GM21447 (cell line): ENCODE measurements at regions not wholly inside any gene's neighbourhood (a gene's known extent, or its start where the extent isn't known, plus 50 kb on each side); places are given as distances from the start of the nearest gene placed in this dataset.
"Not testable (repeated sequence)": the region's sequence is repeated elsewhere in the genome, so short reads cannot be mapped to it uniquely, and the experiment has no call there.

ENCODE experiments used
- ATAC-seq: cut with Tn5 transposase; IDR thresholded peaks from one replicate; pipeline ENCODE4 v1.9.1; 2021; ENCODE audit not compliant: unreplicated experiment

DNA sequence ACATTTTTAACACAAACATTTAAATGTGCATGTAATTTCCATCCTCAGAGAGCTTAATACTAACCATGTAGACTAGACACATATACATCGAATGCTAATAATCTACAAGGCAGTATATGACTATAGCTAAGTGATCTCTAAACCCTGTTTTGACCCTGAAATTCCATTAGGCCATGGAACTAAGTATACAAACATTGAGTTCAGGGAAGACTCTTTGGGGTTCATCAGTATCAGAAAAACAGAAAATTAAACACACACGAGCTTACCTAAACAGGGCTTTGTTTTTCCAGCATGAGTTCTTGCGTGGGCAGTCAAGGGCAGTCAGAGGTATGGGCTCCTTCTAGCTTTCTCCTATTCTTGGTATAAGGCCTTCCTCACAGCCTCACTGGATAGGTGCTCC is 106.0 kb upstream of the COPS8 start:
- ATAC-seq, result no peak

DNA sequence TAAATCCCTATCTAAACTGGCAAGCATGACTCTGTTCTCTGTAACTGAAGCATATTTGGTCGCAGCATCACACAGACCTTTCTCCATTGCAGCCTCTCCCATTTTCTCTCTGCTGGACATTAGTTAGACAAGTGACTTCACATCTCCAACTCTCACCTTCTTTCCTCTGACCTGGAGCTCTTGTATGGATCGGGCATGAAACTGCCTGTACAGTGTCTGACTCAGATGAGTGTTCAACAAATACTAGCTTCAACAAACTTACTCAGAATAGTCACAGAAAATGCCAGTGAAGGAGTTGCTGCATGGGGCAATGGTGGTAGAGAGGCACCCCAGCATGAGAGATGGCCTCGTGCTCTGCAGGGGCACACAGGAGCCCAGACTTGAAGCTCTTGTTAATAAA is 104.7 kb upstream of the COPS8 start:
- ATAC-seq, result no peak

DNA sequence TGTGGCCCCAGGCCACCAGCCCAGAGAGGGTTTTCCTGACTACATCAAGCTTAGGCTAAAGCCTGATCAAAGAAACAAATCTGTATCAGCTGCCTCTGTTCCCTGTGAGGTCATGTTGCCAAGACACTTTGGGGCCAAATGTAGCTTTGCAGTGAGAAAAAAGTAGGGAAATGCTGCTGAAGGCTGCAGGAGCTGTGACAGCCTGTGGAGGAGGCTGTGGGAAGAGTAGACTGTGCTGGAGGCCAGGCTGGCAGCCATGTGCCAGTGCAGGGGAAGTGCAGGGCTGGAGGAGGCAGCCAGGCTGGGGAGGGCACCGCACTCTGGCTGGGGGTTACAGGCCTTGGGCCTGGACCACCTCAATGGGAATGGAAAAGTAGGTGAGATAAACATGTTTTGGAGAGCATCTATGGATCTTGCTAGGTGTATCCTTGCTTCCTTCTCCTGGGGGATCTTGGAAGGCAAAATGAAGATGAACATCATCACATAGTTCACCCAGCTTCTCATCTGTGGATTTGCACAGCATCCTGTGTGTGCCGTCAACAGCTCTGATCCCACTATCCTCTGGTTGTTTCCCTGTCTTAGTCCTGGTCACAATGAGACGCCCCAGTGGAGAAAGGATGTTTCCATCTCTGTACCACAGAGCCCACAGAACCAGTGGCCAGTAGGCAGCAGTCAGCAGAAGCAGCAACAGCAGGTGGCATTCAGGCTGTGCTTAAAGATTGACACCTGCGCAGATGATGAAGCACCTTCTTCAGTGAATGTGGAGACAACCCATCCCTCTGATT is 103.8 kb upstream of the COPS8 start:
- no peak for ATAC-seq

DNA sequence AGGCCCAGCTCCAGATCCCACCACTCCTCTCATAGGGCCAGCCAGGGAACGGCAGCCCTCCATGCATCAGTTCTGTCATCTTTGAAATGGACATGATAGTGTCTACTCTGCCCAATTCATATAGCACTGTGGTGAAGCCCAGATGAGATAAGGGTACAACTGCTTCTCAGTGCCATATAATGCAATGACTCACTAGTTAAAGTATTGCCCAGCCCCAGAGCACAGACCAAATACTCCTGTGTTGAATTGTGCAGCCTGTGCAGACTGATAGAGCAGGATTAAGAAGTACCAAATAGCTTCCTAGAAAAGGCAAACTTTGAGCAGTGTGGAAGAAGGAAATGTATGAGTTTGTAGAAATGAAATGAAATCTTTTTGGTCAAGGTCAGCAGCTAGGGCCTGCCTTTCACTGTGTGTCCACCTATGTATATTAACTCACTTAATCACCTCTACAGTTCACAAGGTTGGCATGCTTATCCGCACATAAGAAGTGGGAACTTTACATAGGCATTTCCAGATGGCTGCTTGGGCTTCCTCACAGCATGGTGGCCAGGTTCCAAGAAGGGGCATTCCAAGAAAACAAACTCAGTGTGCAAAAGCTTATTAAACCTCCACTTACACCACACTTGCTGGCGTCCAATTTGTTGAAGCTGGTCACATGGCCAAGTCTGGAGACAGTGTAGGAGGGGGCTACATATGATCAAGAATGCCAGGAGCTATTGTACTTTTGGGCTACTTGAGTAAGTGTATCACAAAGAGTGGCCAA is 102.8 kb upstream of the COPS8 start:
- ATAC-seq, result no peak

DNA sequence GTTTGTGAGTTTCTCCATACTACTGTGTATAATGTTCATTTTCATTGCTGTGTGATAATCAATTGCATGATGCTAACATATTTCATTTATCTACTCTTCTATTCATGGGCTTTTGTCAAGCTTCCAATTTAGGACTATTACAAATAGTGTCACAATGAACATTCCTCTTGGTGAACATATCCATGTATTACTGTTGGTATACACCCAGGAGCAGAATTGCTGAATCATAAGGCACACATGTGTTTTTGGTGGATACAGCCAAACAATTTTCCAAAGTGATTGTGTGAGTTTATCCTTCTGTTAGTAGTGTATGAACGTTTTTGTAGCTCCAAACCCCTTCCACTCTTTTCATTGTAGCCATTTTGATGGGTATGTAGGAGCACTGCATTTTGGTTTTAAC is 101.6 kb upstream of the COPS8 start:
- no peak for ATAC-seq

DNA sequence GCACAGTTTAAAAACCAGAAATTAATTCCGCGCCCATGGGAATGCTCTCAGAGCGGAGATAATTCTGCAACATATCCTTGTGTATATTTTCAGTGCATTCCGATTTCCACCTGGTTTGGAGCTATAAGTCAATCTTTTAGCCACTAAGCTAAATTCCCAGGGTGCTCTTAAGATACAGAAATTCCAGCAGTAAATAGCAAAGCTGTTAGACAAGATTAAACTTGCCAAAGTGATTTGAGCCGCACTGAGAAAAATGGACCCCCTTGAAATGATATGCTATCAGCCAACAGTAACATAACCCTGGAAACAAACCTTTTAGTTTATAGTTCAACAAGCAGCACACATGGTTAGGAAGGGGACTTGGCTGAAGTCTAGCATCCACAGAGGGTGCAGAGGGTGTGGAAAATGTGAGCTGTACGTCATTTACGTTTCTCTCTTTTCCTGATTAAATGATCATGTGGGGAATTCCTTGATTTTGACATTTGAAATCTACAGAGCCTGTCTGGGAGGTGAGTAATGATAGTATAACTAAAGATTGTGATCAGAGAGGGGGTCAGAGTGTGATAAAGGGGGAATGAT is 99.8 kb upstream of the COPS8 start:
- no peak for ATAC-seq

DNA sequence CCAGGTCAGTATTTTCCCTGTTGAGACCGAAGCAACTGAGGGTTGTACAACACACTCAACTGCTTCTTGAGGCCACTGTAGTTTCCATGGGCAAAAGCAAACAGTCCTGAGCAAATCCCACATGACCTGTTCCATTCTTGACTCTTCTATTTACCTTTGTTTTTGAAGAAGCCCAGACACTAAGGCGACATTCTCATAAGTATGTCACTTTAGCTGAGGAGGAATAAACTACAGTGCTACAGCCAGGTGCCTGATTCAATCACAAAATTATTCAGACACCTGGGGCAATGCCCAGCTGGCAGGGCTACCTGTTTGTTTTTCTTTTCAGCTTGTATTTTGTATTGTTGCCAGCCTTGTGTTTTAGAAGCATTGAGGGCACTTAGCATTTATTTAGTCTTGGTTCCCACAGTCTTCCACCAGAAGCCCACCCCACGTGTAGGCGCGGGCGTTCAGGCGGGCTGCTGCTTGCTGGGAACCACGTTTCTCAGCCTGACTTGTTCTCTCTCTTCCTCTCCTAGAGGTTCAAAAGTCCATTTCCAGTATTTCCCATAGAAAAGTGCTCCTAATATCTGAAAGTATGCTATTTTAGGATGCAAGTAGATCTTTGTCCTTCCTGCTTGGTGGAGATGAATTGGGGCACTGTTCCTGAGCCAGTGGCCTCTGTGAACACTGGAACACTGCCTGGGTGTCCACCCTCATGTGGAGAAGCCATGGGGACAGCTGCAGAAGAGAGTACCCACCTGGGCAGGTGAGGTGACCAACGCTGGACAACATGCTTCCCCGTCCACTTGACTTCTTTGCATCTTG is 99.0 kb upstream of the COPS8 start:
- ATAC-seq, result no peak

DNA sequence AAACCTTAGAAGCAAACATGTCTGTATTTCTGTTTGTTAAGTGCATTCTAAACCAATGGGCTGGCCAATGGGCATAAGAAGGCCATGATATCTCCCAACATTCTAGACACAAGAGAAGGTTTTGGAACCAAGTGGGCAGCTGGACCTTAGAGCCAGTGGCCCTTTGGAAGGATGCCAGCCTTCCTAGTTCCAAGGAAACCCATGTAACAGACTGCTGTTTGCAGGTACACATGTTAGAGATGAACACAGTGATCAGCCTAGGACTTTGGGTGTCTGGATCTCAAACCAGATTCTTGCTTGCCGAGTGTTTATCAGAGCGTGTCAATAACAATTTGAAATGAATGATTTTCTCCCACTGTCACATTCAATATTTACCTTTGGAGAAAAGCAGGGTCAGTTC is 97.5 kb upstream of the COPS8 start:
- ATAC-seq, result no peak

DNA sequence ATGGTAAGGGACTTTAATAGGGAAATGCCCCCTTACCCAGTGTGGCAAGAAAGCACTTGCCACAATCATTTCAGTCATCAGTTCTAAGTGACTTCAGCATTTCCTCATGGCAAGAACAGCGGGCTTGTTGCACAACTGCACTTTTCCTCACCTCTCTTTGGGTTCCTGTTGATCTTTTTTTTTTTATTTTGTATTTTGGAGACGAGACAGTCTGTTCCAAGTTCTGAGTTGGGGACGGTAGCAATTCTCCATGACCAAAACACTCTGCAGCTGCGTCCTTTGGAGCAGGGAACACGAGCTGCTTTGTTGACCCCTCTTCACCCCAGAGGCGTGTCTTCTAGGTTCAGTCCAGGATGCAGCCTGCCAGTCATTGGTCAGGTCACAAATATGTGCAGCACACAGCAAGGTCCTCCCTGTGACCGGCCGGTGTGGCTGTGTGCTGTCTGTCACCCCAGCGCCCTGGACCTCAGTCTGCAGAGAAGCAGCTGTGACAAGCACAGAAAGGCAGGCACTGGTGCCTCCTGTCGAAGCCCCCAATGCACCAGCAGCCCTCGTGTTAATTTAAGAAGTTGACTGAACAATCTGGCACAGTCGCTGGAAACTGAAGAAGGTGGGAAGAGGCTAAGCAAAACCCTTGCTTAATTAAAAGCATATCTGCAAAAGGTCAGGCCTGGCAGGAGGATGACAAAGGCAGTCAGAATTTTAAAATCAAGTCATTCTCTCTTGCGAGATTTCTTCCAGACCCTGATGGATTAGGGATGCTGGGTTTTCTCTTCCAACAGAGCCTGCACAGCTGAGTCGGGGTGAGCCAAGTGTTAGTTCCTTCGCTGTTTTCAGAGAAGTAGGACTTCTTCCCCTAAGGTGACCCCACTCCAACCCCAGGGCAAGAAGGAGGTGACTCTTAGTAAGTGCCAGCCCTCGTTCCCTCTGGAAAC is 96.7 kb upstream of the COPS8 start:
- no peak for ATAC-seq

DNA sequence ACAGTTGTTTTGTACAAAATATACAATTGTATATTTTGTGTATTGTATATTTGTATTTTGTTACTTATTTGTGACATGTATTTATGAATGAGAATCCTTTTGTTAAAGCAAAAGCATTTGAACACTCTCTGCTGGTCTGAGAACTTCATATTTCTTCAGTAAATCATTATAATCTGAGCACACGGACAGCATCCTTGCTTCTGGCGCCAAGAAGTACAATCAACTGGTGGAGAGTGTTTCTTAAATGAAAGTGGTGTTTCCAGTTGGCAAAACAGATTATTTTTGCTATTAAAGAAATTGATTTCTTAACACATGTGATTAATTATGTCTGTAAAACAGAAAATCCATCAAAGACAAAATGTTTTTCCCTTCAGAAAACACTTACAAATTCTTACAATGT is 95.1 kb upstream of the COPS8 start:
- ATAC-seq, result no peak

DNA sequence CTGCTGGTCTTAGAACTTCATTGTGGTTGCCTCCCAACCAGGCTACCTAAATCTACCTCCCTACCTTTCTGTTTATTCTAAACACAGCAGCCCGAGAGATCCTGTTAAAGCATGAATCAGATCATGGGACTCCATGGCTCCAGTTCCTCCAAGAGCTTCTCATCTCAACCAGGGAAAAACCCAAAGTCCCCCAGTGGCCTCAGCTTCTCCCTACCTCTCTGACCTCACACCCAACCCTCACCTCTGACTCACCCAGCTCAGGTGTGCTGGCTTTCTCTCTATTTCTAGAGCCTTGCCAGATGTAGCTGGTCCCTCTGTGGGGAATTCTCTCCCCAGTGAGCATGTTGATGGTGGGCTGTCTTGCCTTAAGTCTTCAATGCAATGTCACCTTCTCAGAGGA is 93.8 kb upstream of the COPS8 start:
- ATAC-seq, result no peak

DNA sequence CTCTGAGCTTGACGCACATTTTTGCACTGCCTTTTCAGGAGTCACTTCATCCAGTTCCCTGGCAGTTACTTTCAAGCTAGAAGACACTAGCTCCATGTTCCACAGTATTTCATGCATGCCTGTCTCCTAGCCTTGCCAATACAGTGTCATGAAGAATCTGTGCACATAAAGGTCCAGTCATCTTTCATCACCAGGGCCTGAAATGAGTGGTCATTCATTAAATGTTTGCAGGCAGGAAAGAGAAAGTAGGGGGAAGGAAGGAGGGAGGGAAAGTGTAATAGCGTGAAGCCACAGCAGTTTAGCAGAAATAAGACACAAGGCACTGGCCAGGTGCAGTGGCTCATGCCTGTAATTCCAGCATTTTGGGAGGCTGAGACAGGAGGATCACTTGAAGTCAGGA is 92.4 kb upstream of the COPS8 start:
- no peak for ATAC-seq

DNA sequence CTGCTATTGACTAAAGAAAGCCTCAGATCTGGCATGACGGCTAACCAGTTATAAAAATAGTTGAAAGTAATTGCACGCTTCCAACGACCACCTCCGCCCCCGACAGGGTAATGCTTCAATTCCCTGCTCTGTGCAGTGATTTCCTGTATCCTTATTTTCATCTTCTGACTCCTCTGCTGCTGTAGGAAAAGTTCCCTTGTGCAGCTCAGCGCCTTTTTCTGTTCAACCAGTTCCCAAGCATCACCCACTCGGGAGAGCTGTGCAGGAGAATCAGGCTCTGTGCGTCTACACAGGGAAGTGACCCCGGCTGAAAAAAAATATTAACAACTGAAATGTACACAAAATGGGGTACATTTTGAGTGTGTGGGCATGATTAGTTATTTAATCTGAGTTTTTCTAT is 91.3 kb upstream of the COPS8 start:
- ATAC-seq, result no peak

DNA sequence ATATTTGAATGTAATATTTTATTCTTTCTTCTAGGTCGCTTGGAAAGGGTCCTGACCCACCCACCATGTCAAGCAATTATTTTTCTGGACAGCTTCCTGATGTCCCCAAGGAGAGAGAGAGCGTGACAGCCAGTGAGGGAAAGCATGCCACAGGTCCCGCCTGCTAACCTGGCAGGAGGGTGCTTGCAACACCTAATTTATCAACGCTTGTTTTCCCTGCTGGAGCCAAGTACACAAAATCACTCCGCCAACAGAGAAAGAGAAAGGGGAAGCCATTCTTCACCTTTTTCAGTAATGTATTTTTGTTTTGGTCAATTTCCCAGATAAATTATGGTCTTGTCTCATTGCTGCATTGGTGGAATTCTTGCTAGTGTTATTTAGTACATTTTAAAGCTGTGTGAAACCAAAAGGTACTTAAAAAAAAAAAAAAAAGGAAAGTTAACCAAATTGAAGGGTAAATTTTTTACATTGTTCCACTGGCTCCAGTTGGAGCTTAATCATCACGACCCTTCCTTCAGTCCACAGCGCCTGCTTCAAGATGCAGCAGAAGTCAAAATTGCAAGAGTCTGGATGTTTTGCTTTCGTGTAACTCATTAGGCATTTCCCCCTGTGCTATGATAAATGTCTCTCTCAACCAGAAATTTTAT is 88.5 kb upstream of the COPS8 start:
- no peak for ATAC-seq

DNA sequence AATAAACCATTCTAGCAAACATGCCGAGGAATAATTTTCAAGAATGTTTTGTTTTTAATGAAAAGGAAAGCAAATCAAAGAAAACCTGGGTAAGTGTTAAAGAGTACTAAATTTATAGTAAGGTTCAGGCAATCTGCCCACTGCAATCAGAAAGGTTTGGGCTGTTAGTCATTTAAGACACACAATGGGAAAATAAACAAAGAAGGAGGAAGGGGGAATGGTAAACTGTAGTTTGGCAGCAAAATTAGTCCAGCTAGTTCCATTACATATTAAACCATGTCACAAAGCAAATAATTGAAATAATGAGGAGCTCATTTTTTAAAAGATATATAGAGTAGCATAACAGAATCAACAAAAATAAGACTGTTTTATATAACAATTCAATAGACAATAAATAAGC is 87.5 kb upstream of the COPS8 start:
- no peak for ATAC-seq

DNA sequence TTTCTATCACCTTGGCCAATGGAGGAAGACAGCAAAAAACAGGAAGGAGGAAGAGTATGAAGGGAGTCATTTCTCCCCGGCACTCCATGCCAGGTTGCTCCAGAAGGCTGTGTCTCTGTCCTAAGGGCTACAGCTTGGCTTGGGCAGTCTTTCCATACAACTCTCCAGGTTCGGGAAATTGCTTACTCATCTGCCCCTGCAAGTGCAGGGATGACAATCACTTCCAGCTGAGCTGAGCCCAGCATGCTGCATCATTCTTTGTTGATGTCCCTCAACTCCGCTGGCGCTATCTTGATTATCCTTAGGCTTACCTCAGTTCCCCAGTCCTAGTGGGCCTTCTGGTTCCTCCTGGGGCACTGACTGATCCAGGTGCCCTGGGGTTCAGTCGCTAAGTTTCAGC is 86.9 kb upstream of the COPS8 start:
- ATAC-seq, result no peak

DNA sequence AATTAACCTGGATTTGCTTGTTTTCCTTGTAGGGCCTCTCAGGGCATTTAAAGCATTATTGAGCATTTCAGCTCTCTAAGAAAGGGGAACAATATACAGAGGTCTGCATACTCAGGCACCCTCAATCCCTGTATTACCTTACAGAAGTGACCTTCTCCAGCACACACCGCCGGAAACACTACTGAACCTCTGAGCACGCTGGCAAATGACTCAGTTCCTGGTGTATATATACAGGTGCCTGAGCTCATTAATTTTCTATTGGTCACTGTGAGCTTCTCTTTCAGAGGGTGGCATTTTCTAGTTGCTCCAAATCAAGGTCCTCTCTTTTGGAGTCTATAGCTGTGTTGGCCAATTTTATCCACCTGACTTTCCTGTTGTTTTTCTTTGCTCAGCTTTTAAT is 85.2 kb upstream of the COPS8 start:
- ATAC-seq, result no peak

DNA sequence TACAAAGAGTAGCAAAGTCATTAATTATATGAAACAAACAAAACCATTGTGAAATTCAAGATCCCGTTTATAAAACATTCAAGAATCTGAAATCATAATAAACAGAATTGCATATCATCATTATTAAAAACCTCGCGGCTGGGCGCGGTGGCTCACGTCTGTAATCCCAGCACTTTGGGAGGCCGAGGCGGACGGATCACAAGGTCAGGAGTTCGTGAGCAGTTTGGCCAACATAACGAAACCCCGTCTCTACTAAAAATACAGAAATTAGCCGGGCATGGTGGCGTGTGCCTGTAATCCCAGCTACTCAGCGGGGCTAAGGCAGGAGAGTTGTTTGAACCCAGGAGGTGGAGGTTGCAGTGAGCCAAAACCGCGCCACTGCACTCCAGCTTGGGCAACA is 80.3 kb upstream of the COPS8 start:
- ATAC-seq, result not testable (repeated sequence)

DNA sequence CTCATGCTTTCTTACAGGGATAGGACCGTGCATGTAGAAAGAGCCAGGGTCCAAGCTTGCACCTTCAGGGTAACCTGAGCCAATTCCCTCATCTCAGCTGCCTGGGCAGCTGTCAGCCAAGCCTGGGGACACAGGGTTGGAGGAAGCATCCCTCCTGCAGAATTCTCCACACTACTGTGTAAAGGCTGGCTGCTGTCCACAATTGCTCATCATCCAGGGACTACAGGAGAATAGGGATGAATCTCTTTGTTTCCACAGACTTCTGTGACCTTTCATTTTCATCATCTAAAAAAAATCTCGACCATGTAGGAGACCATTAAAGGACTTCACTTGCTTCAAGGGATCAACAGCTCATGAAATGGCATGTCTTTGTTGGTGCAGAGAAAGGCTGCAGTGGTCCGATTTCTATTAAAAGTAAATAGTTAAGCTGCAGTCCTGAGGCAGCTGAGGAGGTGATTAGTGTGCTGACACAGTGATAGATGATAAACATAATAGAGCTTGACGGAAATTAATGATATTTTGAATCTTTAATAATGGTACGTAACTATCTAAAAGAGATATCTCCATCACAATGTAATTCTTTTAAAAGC is 74.4 kb upstream of the COPS8 start:
- ATAC-seq, result no peak

DNA sequence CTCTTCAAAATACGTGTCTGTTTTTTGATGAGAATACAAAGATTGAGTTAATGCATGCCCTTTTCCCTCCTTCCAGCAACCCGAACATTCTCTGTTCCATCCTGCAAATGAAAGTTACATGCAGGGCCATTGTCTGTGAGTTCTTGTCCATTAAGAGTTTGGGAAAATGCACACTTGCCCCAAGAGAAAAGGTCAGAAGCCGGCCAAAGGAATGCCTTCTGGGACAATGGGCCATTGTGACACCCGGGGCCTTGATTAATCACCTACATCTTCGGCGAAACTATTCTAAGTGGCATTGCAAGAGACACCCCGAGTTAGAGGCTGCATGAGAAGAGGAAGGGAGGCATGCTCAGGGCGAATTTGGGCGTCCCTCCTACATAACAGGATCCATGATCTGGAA is 73.7 kb upstream of the COPS8 start:
- ATAC-seq, result no peak
